T-helper 1 cell (primary cell): ENCODE measurements at regions not wholly inside any gene's neighbourhood (a gene's known extent, or its start where the extent isn't known, plus 50 kb on each side); places are given as distances from the start of the nearest gene placed in this dataset.
A peak's percentile ranks its signal among the peaks of the same experiment; 100 is the strongest.

Experiments used
- DNase-seq, 5 donors: peaks; one replicate each; pipeline ENCODE4 v3.0.0-alpha.2; 2012 to 2020

DNA sequence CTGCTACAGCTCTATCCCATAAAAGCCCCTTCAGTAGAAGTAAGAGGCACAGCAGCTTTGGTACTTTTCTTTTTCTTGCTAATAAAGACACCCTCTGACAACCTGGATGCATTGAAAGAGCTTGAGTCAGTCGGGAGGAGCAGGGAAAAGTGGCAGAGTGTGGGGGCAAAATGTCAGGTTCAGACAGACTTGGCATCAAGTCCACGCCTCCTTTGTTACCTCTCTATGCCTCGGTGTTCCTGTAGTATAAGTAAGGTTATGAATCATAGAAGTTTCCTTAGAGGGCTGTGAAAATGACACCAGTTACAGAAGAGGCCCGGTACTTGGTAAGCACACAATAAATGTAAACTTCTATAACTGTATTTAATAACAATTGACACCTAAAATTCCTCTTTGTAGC lies 133.9 kb downstream of the ESM1 start:
- no peak for DNase-seq

DNA sequence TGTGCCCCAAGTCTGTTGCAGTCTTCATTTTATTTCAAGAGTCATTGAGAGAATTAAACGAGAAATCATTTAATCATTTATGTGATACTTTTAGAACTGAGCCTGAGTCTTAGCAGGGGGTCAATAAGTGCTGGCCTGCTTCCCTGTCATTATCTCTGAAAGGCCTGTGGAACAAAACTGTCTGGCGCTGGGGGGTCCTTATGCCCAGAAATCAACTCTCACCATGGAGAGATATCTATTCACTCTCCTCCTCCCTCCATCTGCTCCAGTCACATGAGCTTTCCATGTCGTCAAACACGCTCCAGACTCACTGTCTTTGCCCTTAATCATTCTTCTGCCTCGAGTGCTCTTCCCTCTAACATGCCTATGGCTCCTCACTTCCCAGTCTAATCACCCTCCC lies 136.8 kb downstream of the ESM1 start:
- no peak for DNase-seq

DNA sequence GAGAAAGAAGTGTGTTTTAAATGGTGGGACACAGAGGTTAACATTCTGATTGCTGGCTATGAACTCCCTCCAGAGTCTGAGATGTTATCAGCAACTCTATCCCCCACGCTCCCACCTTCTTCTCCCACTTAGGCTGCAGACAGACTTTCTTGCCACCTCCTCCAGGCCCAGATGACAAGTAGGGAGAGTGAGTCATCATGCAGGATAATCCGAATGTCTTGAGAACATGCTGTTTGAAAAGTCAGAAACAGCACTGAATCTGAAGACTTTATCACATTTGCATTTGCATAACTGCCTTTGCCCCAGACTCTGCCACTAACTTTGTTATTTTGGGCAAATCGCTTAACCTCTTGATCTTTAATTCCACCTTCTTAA lies 139.8 kb downstream of the ESM1 start:
- no peak for DNase-seq

- DNase-seq: peak in 1 of 5 donors; percentile 62
Measured at GRCh38 chr5:54844905-54845566, 140.4 kb downstream of the ESM1 start.

DNA sequence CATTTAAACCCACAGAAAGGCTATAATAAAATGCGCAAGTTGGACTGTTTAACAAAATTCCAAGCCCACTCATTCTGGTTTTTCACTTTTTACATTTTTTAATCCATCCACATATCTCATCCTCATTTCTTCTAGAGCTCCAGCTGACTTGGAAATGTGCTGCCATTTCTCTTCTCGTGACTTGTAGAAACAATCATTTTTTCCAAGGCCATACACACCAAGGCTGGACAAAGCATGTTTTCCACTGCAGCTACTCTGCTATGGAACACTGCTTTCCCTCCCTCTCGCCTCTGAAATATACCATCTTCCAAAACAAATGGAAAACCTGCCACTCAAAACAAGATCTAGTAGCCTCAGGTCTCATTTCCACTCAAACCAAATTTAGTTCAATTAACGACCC lies 141.1 kb downstream of the ESM1 start:
- no peak for DNase-seq

DNA sequence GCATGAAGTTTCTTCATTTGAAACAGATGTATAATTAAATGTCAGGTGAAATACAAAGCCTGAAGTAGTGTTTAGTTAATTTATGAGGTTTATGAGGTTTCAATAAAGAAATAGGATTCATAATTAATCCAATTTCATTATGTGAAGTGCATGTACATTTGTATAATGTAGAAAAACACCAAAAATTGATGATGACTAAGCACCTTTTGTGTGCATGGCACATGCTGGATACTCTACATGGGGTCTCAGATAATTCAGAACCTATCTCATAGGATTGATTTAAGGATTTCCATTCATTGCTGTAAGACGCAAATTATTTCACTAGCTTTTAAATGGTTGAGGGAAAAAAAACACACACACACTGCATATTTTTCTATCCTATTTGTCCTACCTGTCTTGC lies 143.9 kb downstream of the ESM1 start:
- DNase-seq: no peak

DNA sequence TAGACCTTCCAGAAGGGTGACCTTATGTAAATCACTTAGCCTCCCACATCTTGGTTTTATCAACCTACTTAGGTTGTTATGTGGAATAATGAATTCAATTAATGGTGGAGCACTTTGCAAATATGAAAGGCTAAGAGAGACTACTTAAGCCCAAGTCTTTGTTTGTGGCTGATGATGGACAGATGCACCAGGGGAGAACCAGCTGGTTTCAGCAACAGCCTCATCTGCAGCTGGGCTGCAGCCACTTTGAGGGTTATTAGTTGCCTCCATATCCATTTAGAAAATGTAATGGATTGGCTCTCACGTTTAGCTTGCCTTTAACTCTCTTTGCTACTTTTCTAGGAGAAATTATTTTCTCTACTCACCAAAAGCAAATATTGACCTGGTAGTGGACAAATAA lies 146.6 kb downstream of the ESM1 start:
- DNase-seq: no peak

GRCh38 chr5:54837981-54838380 lies 147.4 kb downstream of the ESM1 start:
- DNase-seq: no peak

DNA sequence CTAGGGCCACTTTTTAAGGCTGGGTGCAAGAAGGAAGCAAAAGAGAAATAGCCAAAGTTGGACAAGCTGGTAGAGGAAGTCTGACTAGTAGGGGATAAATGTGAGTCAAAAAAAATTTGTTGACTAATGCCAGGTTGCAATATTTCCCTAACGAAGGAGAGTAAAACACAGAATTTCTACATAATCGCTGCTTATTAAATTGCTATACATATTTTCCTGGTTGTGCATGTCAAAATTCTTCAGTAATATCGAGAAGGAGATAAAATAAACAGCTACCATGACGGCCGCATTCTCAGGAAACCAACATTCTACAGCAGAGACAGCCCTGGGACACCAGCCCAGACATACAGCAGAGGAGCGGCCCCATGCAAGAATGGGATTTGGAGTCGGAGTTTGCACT lies 148.3 kb downstream of the ESM1 start:
- DNase-seq: no peak

DNA sequence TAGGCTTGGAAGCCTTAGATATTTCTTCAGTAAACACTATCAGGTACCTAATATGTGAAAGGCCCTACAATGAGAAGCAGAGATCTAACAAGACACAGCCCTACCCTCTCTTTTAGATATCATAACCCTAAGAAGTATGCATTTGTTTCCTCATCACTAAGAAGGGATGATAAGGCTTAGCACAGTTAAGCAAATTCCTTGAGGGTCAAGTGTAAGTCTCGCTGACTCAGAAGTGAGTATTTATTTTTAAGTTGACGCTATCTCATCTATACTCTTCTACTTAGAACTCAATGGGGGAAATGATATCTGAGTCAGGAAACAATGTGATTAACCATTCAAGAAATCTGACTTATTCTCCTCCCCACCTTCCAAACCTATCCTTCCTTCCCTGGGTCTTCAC lies 149.7 kb downstream of the ESM1 start:
- DNase-seq: no peak

GRCh38 chr5:54834121-54834842 lies 151.1 kb downstream of the ESM1 start:
- no peak for DNase-seq

DNA sequence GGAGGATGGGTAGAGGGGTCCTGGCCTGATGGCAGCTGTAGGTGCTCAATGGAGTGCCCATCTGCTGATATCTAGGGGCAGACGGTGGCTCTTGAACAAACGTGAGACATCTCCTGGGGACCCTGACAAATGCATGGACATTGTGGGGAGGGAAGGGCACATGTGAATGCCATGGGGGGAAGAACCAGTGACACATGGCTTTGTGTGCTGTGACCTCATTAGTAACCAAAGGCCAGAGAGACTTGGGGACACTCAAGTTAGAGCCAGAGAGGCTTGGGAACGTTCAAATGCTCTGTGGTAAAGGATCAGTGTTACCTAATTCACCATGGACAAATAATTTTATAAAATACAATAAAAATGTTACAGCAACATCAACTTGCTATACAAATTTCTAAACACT lies 151.8 kb downstream of the ESM1 start:
- DNase-seq: no peak

DNA sequence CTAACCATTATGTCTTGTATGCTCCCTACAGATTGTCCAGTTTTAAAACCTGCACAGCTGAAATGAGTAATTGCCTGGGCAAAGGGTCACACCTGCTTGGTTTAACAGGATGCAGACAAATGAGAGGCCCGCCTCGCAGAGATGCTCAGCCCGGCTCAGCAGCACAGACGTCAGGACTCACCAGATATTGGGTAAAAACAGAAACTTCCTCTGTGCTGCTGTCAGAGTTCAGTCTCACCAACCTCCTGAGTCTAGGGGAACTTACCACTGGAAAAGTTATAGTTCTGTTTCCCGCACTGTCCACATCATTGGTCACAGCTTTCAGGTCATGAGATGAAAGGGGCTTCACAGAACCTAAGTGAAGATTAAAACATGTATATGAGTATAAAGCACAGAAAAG lies 152.5 kb downstream of the ESM1 start:
- DNase-seq: no peak

GRCh38 chr5:54832045-54832444 lies 153.3 kb downstream of the ESM1 start:
- no peak for DNase-seq

GRCh38 chr5:54831233-54831632 lies 154.2 kb downstream of the ESM1 start:
- DNase-seq: no peak

- no peak for DNase-seq
Measured at GRCh38 chr5:54829676-54830535, 155.5 kb downstream of the ESM1 start.

- no peak for DNase-seq
Measured at GRCh38 chr5:54829102-54829501, 156.3 kb downstream of the ESM1 start.

GRCh38 chr5:54828151-54828550 lies 157.2 kb downstream of the ESM1 start:
- no peak for DNase-seq

DNA sequence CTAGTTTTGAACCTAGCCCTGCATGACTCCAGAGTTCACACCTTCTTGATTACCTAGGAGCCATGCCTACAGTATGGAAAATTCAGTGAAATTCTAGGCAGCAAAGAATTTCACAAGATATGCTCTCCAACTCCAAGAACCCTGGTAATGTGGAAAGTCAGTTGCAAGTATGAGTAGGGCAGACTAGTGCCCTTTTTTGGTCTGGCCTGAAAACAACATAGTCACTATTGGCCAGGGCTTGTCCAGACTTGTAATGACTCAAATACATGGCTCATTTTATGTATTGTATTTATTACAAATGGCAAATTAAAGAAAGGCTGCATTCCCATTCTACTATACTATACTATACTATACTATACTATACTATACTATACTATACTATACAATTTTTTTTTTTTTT lies 160.4 kb downstream of the ESM1 start:
- DNase-seq: no peak

GRCh38 chr5:54823006-54823405 lies 162.4 kb downstream of the ESM1 start:
- DNase-seq: no peak

GRCh38 chr5:54822324-54822687 lies 163.1 kb downstream of the ESM1 start:
- DNase-seq: no peak

GRCh38 chr5:54821445-54822323 lies 163.7 kb downstream of the ESM1 start:
- no peak for DNase-seq
